Liver (tissue), 3 donors: ENCODE measurements at regions not wholly inside any gene's neighbourhood (a gene's known extent, or its start where the extent isn't known, plus 50 kb on each side); places are given as distances from the start of the nearest gene placed in this dataset.

Experiments used
- CTCF ChIP-seq: fragments of 150-350 bp; IDR thresholded peaks from 2 replicates; pipeline ENCODE4 v1.5.1; 2017; ENCODE audit warnings: improper control_type of control experiment, low read depth, low read length; ENCODE audit not compliant: missing input control
- REST ChIP-seq: IDR thresholded peaks from 2 replicates; pipeline ENCODE4 v1.6.1; 2016; ENCODE audit warnings: antibody characterized with exemption, mild to moderate bottlenecking
- RXRA ChIP-seq, 2 donors: IDR thresholded peaks; 2 replicates each; pipeline ENCODE4 v1.6.1; 2017 to 2018; ENCODE audit warnings: antibody characterized with exemption in 2 of 2, mild to moderate bottlenecking in 1 of 2
- donor health status: healthy.
- donor health status: healthy.

DNA sequence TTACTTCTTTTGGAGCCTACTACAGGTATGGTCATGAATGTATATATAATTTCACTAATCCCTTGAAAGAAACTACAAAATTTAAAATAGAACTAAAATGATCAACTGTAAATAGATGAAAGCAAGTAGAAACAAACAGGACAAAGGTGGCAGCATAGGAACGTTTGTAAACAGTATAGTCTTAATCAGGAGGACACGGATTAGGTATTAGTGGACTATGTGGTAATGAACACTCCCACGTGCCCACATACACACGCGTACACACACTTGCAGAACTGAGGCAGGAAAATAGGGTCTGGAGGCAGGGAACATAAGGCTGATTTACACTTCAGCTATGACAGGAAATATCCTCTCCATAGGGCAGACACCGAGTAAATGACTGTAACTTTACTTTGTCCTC is 1397.8 kb downstream of the NCAM2 start:
- TF ChIP-seq CTCF (no peak), REST (no peak), RXRA (IDR thresholded peaks at IDR 0.05) (no peak)
